NOMO-1 treated with DMSO at 0.1 percent for 48 hours (cell line): ENCODE measurements at regions not wholly inside any gene's neighbourhood (a gene's known extent, or its start where the extent isn't known, plus 50 kb on each side); places are given as distances from the start of the nearest gene placed in this dataset.

Experiments
- DNase-seq: peaks from one replicate; lab custom pipeline; 2025; ENCODE audit not compliant: unreplicated experiment; lab: John Stamatoyannopoulos, UW

GRCh38 chr4:13892739-13893105 lies 265.2 kb upstream of the BOD1L1 start:
- DNase-seq: no peak

- DNase-seq: no peak
Measured at GRCh38 chr4:13893211-13893610, 265.7 kb upstream of the BOD1L1 start.

DNA sequence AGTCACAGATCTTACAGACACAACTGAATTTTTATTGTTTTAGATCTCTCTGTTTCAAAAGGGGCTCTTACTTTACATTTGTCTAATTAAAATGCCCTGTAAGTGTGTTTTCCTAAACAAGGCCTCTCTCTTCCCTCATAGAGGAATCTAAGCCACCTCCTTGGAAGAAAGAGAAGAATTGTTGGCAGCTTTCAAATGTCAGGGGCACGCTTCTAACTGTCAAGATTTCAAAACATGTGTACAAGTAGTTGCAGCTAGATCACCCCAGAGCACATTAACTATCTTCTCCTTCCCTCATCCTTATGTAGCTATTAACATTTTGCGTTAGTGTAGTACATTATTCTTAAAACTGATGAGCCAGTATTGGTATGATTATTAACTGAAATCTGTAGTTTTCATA lies 266.5 kb upstream of the BOD1L1 start:
- DNase-seq: no peak

DNA sequence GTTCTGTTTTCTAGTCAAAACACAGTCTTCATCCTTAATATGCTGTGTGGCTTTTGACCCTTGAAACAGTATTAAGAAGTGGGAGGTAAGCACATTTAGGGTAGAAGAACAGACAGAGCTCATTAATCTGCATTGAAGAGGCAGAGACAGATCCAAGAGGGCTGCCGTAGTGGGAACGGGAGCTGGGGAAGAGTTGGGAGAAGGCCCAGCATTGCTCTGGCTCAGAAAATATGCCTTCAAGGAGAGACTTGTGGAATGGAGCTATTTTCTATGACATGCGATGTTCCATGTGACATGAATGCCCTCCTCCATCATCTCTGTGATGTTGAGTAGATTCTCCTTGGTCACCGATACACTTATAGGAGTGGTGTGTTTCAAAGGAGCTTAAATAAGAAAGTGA lies 273.3 kb upstream of the BOD1L1 start:
- no peak for DNase-seq

GRCh38 chr4:13902146-13902545 lies 274.6 kb upstream of the BOD1L1 start:
- no peak for DNase-seq

GRCh38 chr4:13903061-13903460 lies 275.5 kb upstream of the BOD1L1 start:
- no peak for DNase-seq

- no peak for DNase-seq
Measured at GRCh38 chr4:13903901-13904300, 276.4 kb upstream of the BOD1L1 start.

DNA sequence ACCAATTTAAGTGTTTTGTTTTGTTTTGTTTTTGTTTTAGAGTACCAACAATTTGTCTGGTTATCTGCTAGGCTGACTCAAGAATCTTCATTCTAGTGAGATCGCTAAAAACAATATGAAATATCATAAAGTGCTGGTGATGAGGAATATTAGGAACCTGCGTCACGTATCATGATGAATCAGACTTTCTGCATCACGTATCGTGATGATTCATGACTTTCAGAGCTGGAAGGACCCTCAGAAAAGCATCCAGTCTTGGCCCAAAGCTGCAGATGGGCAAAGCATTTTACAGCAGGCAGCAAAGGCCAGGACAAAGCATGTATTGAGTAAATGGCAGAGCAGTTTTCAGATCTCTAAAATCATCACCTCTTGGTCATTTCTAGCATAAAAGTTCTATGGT lies 278.0 kb upstream of the BOD1L1 start:
- DNase-seq: no peak

DNA sequence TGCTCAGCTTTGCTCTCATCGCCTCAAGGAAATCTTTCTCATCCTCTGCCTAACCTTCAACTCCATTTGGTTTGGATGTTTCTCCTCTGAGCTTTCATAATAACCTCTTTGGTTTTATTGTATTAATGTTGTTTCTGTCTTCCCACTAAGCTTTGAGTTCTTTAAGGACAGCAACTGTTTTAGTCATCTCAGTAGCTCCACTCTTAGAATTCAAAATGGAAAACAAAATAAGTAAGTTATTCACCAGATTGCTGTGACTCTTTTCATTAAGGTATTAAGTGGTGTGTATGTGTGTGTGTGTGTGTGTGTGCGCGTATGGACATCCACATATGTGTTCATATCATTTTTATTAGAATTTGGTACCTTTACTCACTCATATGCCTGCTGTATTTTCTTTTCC lies 279.2 kb upstream of the BOD1L1 start:
- DNase-seq: no peak

- DNase-seq: no peak
Measured at GRCh38 chr4:13907255-13907751, 279.8 kb upstream of the BOD1L1 start.

DNA sequence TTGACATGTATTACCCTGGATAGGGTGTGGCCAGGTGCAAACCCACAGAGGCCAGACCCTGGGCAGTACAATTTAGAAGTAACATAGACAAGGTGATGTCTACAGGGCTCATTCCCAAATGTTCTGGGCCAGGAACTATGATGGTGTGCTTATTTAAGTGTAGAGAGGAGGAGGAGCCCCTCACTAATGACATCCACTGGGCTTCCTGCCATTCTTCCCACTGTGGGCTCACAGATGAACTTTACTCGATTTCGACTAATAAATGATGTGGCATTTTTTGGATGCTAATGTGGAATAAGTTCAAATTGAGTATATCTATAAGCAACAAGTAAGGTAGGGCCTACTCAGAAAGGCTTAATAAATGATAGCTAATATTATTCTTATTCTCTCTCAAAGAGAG lies 280.9 kb upstream of the BOD1L1 start:
- DNase-seq: no peak

DNA sequence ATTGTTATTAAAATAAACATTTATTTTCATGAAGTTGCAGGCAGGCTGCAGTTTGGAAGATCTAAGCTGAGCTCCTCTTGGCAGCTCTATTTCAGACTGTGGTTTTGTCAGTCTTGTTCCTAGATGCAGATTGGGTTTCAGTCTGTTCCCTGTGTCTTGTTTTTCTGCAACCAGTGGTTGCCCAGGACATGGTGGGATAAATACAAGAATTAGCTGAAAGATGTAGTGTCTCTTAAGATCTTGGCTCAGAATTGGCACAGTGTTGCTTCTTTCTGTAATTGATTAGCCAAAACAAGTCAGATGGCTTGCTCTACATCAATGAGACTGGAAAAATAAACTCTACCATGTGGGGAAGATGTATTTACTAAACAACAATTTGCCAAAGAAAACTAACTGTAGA lies 283.0 kb upstream of the BOD1L1 start:
- DNase-seq: no peak

DNA sequence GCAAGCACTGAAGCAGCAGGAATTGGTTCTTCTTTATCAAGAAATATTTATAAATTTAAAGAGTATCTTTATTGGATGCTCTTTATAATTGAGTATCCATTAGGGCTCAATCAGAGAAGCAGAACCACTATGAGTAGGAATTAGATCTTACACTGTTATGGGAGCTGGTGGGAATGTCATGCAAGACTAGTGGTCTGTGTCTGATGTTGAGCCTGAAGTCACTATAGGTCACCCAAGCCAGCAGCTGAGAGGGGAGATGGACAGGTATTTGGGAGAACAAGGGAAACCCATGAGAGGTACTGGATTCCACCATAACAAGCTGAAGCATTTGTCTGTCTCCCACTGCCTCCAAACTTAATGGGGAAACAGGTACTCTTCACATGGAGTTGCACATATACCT lies 283.7 kb upstream of the BOD1L1 start:
- no peak for DNase-seq

DNA sequence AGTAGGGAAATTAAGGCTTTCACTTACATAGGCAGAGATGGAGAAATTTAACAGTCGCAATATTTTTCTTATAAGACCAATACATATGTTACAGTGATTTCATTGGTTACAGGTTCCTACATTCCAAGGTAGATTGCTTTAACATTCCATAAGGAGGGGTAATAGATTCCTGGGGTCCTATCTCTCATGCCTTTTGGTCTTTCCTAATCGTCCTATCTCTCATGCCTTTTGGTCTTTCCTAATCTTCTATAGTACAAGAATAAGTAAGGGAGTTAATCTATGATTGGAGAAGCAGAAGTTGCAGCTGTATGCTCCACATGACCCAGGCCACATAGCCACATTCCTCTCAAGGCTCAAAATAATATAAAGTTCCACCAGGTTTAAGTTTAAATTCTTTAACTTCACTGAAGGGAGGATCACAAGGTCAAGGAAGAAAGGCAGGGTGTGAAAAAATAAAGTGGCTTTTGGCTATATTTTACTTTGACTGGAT lies 285.0 kb upstream of the BOD1L1 start:
- peak; percentile 17 for DNase-seq

DNA sequence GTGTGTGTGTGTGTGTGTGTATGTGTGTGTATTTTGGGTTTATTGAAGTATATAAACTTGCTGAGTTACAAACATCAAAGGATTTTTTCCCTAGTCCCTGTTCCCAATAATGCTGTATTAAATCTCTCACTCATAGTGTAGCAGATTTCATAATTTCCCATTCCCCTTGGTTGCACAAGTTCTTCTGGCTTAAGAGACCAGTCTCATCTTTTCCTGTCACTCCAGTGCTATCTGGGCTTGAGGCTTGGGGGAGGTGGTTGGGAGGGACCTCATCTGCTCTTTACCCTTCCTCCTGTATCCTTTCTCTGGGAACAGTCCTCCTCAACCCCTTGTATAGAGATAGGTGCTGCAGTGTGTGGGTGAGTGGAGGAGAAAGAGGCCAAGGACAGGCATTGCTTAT lies 285.4 kb upstream of the BOD1L1 start:
- DNase-seq: peak; percentile 9

DNA sequence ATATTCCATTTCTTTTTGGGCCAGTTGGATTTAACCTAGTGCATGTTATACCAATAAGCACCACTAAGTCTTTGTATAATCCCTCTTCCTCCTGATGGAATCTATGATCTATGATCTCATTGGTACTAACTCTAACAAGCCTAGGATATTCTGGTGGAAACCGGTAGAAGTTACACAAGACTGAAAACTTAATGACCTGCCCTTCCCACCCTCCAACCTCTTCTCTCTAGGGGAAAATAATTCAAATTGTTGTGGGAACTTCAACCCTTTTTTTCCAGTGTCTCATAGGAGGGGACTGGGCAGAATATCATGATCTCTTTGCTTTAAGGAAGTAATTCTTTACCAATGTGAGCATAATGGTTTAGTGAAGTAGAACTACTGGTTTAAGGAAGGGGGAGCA lies 289.5 kb upstream of the BOD1L1 start:
- no peak for DNase-seq

DNA sequence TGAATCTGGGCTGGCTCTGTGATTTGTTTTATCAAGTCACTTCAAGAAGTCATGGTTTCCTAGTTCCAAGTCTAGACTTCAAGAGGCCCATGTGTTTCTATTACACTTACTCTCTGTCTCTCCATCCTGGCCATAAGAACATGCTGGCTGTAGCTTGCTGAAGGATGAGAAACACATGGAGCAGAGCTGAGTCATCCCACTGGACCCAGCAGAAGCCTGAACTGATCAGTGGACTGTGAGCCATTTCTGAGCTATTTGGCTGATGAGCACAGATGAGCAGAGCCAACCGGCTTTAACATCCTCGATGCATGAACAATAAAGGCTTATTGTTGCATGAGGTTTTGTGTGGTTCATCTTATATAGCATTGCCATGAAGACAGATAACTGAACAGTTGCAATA lies 290.6 kb upstream of the BOD1L1 start:
- DNase-seq: no peak

DNA sequence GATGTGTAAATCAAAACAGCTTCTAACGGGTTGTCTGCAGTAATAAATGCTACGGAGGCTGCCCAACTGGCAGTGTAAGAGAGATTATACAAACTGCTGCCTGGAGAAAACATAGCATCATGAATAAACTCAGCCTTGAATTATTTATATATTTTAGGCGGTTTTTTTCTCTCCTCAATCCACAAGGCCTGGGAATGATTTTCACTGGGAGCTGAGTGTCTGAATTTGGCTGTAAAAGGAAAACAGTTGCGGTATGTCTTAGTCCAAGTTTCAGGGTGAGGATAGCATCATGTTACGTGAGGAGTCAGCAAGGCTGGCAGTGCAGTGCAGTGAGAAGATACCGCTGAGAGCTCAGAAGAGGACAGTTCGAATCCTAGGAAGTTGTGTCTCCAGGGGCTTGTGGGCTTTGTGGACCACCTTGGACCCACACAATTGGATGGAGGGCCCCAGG lies 291.5 kb upstream of the BOD1L1 start:
- DNase-seq: no peak

- DNase-seq: no peak
Measured at GRCh38 chr4:13920111-13920875, 292.8 kb upstream of the BOD1L1 start.

- DNase-seq: no peak
Measured at GRCh38 chr4:13920901-13921300, 293.4 kb upstream of the BOD1L1 start.

DNA sequence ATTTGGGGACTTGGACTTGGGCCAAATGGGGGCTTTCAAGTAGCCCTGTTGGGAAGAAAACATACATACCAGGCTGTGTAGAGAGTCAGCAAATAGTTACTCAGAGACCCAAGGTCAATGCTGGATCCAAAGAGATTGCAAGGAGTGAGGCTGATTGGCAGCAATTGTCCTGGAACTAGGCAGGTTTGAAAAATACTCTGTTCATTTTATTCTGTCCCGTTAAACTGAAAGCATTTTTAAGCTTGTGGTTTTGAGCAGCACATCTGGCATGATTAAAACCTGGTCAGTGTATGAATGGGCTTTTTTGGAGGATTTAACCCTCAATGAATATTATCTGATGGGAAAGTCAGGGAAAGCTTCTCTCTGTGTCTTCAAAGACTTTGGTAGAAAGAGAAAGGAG lies 294.3 kb upstream of the BOD1L1 start:
- no peak for DNase-seq

DNA sequence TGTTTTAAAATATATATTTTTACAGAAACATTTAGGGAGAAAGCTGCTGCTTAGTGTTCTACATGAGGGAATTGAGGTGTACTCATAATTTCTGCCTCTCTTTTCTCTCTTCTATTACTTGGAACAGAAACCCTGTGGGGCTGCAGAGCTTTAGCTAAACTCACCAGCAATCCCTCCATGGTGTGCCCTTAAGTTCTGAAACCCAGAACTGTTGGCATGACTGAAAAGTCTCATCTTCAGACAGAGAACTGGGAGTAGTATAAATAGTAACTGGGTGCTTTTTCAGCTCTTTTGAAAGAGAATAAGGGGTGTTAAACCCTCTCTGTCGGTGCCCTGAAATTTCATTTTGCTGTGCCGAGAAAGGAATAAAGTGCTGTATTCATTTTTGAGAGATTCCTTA lies 294.9 kb upstream of the BOD1L1 start:
- no peak for DNase-seq
